Endothelial cell of umbilical vein (primary cell): ENCODE measurements at regions not wholly inside any gene's neighbourhood (a gene's known extent, or its start where the extent isn't known, plus 50 kb on each side); places are given as distances from the start of the nearest gene placed in this dataset.

Experiments used
- JUN ChIP-seq: IDR thresholded peaks from 2 replicates; pipeline ENCODE4 v1.6.1; 2011; ENCODE audit warnings: borderline replicate concordance, low read depth; ENCODE audit not compliant: insufficient read length, insufficient read depth
- POLR2A ChIP-seq: IDR thresholded peaks from 2 replicates; pipeline ENCODE4 v1.6.1; 2012; ENCODE audit warnings: low read depth, mild to moderate bottlenecking, control low read depth, low read length
- POLR2AphosphoS5 ChIP-seq: IDR thresholded peaks from 2 replicates; pipeline ENCODE4 v1.6.1; 2012; ENCODE audit warnings: low read depth, mild to moderate bottlenecking, control low read depth, low read length, moderate library complexity; ENCODE audit not compliant: insufficient read depth
- TF ChIP-seq, protein P1 (sequence below), 2 donors: IDR thresholded peaks; 1 replicate in 1 of 2; 2 replicates in 1 of 2; pipeline ENCODE4 v1.5.1; 2011; ENCODE audit warnings: low read length in 2 of 2, mild to moderate bottlenecking in 2 of 2, moderate library complexity in 2 of 2, control low read depth in 1 of 2, inconsistent platforms in 1 of 2, low read depth in 1 of 2; ENCODE audit not compliant: insufficient read depth in 1 of 2; ENCODE audit errors: extremely low read depth in 1 of 2
- TF ChIP-seq, protein P2 (sequence below): IDR thresholded peaks from 2 replicates; pipeline ENCODE4 v1.6.1; 2011; ENCODE audit not compliant: insufficient read depth, insufficient read length

DNA sequence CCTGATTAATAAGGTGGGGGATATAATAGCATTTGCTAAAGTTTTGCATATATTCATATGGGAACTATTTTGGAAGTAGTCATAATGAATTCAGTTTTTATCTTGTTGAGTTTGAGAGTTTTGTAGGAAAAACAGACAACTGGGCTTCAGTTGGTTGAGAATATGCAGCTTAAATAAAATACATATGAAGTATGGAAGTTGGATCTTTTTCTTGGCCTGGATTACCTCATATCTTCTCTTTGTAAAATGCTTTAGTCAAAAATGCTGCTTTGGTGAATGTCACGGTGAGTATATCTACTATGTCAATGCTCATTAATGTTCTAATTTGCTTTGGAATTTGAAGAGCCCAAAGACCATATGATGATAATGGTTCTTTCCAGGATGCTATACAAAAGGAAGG, 552.2 kb upstream of the LMO3 start:
- TF ChIP-seq, protein P1, sequence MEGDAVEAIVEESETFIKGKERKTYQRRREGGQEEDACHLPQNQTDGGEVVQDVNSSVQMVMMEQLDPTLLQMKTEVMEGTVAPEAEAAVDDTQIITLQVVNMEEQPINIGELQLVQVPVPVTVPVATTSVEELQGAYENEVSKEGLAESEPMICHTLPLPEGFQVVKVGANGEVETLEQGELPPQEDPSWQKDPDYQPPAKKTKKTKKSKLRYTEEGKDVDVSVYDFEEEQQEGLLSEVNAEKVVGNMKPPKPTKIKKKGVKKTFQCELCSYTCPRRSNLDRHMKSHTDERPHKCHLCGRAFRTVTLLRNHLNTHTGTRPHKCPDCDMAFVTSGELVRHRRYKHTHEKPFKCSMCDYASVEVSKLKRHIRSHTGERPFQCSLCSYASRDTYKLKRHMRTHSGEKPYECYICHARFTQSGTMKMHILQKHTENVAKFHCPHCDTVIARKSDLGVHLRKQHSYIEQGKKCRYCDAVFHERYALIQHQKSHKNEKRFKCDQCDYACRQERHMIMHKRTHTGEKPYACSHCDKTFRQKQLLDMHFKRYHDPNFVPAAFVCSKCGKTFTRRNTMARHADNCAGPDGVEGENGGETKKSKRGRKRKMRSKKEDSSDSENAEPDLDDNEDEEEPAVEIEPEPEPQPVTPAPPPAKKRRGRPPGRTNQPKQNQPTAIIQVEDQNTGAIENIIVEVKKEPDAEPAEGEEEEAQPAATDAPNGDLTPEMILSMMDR (IDR thresholded peaks at IDR 0.05; ENCODE audit: extremely low read depth in 1 of 2, insufficient read depth in 1 of 2, low read depth in 1 of 2, low read length in 2 of 2), result no peak
- TF ChIP-seq POLR2AphosphoS5 (no peak), JUN (no peak), POLR2A (no peak)
- TF ChIP-seq, protein P2, sequence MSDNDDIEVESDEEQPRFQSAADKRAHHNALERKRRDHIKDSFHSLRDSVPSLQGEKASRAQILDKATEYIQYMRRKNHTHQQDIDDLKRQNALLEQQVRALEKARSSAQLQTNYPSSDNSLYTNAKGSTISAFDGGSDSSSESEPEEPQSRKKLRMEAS, result no peak
